22Rv1 (cell line): ENCODE measurements at regions not wholly inside any gene's neighbourhood (a gene's known extent, or its start where the extent isn't known, plus 50 kb on each side); places are given as distances from the start of the nearest gene placed in this dataset.

Experiments
- ZFX ChIP-seq: fragments of 450-650 bp; IDR thresholded peaks from 2 replicates; pipeline ENCODE4 v1.6.1; 2017; ENCODE audit warnings: antibody characterized with exemption, borderline replicate concordance
- TF ChIP-seq, protein P1 (sequence below): fragments of 450-650 bp; IDR thresholded peaks from 2 replicates; pipeline ENCODE4 v1.5.1; 2017; ENCODE audit warnings: mild to moderate bottlenecking

DNA sequence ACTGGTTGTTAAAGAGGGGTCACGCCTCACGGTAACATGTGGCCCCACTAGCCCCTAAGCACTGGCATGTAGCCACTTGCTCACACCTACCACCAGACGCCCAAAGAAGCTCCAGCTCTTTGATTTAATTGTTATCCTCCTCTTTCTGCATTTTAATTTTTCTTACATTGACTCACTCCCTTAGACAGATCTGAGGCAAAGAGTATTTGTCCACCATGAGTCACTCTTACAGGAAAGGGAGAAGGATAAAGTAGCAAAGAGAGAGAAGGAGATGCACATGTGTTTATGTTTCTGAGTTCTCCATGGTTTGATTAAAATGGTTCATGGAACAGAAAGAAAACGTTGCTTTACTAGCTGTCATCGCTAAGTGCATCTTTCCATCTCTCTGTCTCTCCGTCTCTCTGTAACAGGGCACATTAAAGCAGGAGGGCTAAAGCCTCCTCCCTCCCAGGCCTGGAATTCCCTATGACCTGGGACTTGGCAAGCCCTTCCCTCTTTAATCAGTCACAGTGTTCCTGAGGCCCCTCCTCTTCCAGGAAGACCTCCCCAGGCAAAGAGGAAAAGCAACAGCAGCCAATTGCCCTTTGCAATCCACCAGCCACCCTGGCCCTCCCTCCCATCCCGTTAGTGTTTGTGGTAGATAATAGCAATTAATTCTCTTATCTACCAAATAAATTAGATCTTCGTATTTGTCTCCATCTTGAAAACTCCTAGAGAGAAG, 112.8 kb upstream of the TSHZ2 start:
- TF ChIP-seq, protein P1, sequence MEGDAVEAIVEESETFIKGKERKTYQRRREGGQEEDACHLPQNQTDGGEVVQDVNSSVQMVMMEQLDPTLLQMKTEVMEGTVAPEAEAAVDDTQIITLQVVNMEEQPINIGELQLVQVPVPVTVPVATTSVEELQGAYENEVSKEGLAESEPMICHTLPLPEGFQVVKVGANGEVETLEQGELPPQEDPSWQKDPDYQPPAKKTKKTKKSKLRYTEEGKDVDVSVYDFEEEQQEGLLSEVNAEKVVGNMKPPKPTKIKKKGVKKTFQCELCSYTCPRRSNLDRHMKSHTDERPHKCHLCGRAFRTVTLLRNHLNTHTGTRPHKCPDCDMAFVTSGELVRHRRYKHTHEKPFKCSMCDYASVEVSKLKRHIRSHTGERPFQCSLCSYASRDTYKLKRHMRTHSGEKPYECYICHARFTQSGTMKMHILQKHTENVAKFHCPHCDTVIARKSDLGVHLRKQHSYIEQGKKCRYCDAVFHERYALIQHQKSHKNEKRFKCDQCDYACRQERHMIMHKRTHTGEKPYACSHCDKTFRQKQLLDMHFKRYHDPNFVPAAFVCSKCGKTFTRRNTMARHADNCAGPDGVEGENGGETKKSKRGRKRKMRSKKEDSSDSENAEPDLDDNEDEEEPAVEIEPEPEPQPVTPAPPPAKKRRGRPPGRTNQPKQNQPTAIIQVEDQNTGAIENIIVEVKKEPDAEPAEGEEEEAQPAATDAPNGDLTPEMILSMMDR, result no peak
- no peak for TF ChIP-seq ZFX
